GM18520 (cell line): ENCODE measurements at regions not wholly inside any gene's neighbourhood (a gene's known extent, or its start where the extent isn't known, plus 50 kb on each side); places are given as distances from the start of the nearest gene placed in this dataset.

ENCODE experiments used
- ATAC-seq: cut with Tn5 transposase; IDR thresholded peaks from one replicate; pipeline ENCODE4 v1.9.1; 2021; ENCODE audit not compliant: unreplicated experiment

DNA sequence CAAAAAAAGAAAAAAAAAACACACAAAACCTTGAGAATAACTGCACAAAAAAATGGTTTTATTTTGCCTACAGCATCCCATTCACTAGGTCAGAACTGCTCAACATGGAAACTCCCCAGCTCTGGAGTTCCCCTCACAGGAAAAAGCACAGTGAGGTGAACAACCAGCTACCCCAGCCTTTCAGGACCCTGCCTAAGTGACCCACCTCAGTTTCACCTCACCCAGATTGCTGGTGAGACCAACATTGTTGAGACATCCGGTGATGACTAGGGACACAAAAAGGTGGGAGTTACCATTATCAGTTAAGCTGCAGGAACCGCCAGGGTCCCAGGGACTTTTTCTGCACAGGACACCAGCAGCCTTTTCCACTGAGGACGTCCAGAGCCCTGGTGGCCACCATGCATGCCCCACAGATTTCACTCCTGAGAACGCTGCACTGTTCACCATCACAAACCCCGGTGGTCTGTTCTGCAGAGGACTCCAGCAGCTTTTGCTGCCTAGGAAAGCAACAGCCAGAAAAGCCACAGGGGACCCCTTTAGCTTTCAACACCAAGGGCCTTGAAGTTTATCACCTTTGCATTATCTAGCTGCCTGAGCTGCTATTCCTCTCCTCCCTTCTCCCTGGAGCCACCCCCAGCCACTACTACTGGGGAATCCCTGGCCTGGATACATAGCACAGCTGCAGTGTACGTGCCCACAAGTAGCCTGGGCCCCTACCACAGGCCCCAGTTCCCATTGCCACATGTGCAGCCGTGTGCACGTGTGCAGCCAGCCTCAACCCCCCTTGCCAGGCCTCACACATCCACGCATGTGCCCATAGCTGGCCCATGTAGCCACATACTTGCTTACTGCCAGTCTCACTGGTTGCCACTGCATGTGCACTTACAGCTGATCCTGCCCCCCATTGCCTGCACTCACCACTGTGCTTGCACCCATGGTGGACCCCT lies 62.5 kb upstream of the FAR2 start:
- no peak for ATAC-seq

DNA sequence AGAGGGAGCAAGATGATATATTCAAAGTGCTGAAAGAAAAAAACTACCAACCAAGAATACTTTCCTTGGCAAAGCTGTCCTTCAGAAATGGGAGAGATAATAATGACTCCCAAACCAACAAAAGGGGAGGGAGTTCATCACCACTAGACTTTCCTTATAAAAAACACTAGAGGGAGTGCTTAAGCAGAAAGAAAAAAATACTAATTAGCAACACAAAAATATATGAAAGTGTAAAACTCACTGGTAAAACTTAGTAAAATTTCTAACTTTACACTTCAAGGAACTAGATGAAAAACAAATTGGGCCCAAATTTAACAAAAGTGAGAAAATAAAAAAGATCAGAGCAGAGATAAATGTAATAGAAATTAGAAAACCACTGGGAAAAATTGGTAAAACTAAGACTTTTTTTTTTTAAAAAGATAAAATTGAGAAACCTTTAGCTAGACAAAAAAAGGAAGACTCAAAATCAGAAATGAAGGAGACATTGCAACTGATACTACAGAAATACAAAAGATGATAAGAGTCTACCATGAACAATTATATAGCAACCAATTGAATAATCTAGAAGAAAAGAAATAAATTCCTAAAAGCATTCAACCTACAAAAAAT lies 60.4 kb upstream of the FAR2 start:
- ATAC-seq: no peak
